Thymus (tissue), 11 donors: ENCODE measurements at regions not wholly inside any gene's neighbourhood (a gene's known extent, or its start where the extent isn't known, plus 50 kb on each side); places are given as distances from the start of the nearest gene placed in this dataset.

ENCODE experiments used
- DNase-seq, 9 donors: peaks; one replicate each; pipeline ENCODE4 v3.0.0-alpha.2; 2013; ENCODE audit warnings: low spot score in 9 of 9, low read depth in 6 of 9, missing footprints in 1 of 9
- H3K27ac ChIP-seq, 2 donors: one replicate each; pipeline ENCODE4 v1.5.1; 2013; ENCODE audit warnings: control low read depth in 1 of 2, low read depth in 1 of 2, low read length in 1 of 2, mild to moderate bottlenecking in 1 of 2, moderate library complexity in 1 of 2
- H3K27me3 ChIP-seq, 2 donors: one replicate each; pipeline ENCODE4 v1.5.1; 2013; ENCODE audit warnings: low read length in 1 of 2; ENCODE audit not compliant: control insufficient read depth in 2 of 2, insufficient read depth in 1 of 2
- H3K36me3 ChIP-seq, 2 donors: one replicate each; pipeline ENCODE4 v1.5.1; 2013; ENCODE audit warnings: low read length in 1 of 2, mild to moderate bottlenecking in 1 of 2, moderate library complexity in 1 of 2; ENCODE audit not compliant: control insufficient read depth in 2 of 2, insufficient read depth in 2 of 2
- H3K4me1 ChIP-seq, 2 donors: one replicate each; pipeline ENCODE4 v1.5.1; 2013; ENCODE audit warnings: low read length in 2 of 2; ENCODE audit not compliant: control insufficient read depth in 2 of 2, insufficient read depth in 2 of 2
- H3K4me3 ChIP-seq, 2 donors: one replicate each; pipeline ENCODE4 v1.5.1; 2013; ENCODE audit warnings: low read length in 2 of 2, control low read depth in 1 of 2, mild to moderate bottlenecking in 1 of 2
- H3K9me3 ChIP-seq, 2 donors: one replicate each; pipeline ENCODE4 v1.5.1; 2013; ENCODE audit warnings: low read length in 1 of 2, mild to moderate bottlenecking in 1 of 2; ENCODE audit not compliant: control insufficient read depth in 2 of 2, insufficient read depth in 1 of 2
- WGBS: extraction: QIAGEN DNeasy Blood & Tissue Kit; methylation state at CpG from one replicate; pipeline ENCODE4 v1.1.7; 2013; 5-methylcytosine and 5-hydroxymethylcytosine counted together
- donor health status: healthy.

DNA sequence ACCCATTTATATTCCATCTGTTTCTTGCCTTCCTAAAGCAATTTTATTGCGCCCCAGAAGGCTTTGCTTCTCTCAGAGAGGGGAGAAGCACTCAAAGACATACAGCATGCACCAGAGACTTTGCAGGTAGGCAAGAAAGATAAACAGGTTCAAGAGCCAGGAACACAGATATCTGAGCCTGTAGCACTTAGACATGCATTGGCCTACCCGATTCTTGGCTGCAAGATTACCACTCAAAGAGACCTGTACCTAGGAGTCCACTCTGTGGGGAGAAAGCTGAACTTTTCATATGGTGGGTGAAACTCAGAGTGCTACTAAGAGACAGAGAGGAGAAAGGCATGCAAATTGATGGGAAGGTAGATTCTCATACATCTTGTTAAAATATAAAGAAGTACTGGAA, 609.4 kb upstream of the PKN2 start:
- no peaks in the 10 kb centered on the region for H3K36me3 ChIP-seq
- 98% methylated on average over 2 of the region's 2 CpGs for WGBS
- H3K9me3 ChIP-seq: no peaks in the 10 kb centered on the region
- DNase-seq: no peak
- H3K4me3 ChIP-seq: no peak overlapping the region
- no peaks in the 10 kb centered on the region for H3K27me3 ChIP-seq
- H3K27ac ChIP-seq: no peak overlapping the region
- H3K4me1 ChIP-seq: no peaks in the 10 kb centered on the region

DNA sequence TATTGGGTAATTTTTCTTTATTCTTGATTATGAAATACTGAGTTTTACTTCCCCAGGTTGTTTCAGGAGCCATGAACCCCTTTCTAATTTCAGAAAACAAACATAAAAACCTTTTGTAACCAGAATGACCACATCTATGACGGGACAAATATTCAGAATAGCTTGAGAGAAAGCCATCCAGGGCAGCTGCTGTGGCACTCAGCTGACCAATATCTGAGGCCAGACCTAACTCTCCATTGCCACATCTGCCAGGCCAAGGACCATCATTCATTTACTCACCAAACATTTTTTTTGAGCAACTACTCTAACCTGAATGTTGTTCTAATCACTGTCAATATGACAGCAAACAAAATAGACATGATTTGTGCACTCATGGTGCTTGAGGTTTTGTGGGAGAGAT, 608.3 kb upstream of the PKN2 start:
- Histone ChIP-seq H3K27me3 (no peaks in the 10 kb centered on the region), H3K4me1 (no peaks in the 10 kb centered on the region), H3K36me3 (no peaks in the 10 kb centered on the region), H3K9me3 (no peaks in the 10 kb centered on the region), H3K27ac (no peak overlapping the region), H3K4me3 (no peak overlapping the region)
- no peak for DNase-seq
- WGBS: 90% methylated on average over 1 of the region's 1 CpG

DNA sequence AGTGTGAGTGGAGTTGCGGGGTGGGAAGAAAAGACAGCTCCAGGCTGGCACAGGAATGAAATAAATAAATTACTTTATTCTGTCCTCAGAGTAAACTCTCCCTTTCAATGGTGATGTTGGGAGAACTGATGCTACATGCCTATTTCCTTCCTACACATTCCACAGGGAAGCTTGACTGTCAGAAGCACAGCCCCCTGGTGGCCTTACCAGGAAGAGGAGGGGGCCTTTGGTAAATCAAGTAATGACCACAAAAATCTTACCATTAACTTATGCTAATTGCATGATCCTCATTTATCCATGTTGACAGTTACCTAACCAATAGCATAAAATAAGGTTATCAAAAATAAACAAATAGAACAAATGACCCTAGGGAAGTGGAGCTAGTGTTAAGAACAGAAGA, 605.0 kb upstream of the PKN2 start:
- Histone ChIP-seq H3K4me3 (no peak overlapping the region), H3K27ac (no peak overlapping the region), H3K4me1 (no peaks in the 10 kb centered on the region), H3K9me3 (no peaks in the 10 kb centered on the region), H3K27me3 (no peaks in the 10 kb centered on the region), H3K36me3 (no peaks in the 10 kb centered on the region)
- no peak for DNase-seq
- WGBS: 94% methylated on average over 1 of the region's 1 CpG

DNA sequence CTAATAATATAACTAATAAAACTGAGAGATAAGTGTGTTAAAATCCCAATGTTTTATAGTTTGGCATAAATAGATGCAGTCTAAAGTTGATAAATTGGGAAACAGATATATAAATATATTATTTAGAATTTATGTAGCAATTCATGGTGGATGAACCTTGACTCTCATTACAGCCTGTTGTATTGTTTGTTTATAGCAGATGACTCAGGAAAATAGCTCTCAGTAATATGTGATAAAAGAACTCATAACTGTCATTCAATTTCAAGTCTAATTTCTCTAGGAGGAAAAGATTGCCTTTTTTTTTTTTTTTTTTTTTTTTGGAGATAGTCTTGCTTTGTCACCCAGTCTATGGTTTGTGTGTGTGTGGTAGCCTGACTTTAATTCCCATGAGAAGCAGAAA, 603.2 kb upstream of the PKN2 start:
- H3K4me1 ChIP-seq: no peaks in the 10 kb centered on the region
- H3K36me3 ChIP-seq: no peaks in the 10 kb centered on the region

DNA sequence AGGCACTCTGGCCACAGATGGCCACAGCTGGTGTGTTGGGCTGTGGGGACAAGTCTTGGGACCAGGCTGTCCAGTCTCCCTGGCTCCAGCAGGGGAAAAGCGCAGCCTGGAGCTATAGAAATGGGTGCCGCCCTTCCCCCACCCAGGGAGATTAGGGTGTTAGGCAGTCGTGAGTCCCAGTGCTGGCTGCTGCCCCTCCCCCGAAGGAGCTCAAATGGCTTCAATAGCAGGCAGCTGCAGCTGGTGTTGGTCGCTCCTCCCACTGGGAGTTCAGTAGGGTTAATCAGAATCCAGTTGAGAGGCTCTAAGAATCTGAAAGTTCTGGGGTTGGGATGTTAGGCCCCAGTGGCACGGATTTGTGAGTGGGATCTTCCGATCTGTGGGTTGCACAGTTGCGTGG, 595.6 kb upstream of the PKN2 start:
- no peak overlapping the region for H3K4me3 ChIP-seq
- H3K27ac ChIP-seq: no peak overlapping the region
- no peaks in the 10 kb centered on the region for H3K27me3 ChIP-seq
- no peaks in the 10 kb centered on the region for H3K9me3 ChIP-seq
- no peaks in the 10 kb centered on the region for H3K36me3 ChIP-seq
- no peak for DNase-seq
- no peaks in the 10 kb centered on the region for H3K4me1 ChIP-seq
- WGBS: 94% methylated on average over 8 of the region's 8 CpGs

More for the DNA sequence above, 603.2 kb upstream of the PKN2 start:
- H3K4me3 ChIP-seq: no peak overlapping the region
- no peak for DNase-seq
- H3K9me3 ChIP-seq: no peaks in the 10 kb centered on the region
- no peak overlapping the region for H3K27ac ChIP-seq
- H3K27me3 ChIP-seq: no peaks in the 10 kb centered on the region

DNA sequence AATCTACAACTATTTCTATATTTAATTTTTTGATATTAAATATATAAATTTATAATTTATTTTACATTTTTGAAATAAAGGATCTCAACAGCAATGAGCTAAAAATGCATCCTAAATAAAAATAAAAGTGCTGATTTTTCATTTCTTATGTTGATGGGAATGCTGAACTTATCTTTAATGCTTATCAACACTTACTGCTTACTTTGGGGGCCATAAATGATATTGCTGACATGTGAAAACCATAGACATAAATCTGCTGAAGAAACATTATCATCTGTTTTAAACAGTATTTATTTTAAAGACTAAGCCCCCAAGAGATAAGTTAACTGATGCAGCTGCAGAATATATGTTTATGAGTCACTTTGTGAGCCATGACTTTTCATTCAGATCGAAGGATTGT, 594.1 kb upstream of the PKN2 start:
- no peak overlapping the region for H3K4me3 ChIP-seq
- no peaks in the 10 kb centered on the region for H3K36me3 ChIP-seq
- no peaks in the 10 kb centered on the region for H3K4me1 ChIP-seq
- DNase-seq: no peak
- no peaks in the 10 kb centered on the region for H3K27me3 ChIP-seq
- H3K27ac ChIP-seq: no peak overlapping the region
- no peaks in the 10 kb centered on the region for H3K9me3 ChIP-seq
- WGBS: 1% methylated on average over 1 of the region's 1 CpG

DNA sequence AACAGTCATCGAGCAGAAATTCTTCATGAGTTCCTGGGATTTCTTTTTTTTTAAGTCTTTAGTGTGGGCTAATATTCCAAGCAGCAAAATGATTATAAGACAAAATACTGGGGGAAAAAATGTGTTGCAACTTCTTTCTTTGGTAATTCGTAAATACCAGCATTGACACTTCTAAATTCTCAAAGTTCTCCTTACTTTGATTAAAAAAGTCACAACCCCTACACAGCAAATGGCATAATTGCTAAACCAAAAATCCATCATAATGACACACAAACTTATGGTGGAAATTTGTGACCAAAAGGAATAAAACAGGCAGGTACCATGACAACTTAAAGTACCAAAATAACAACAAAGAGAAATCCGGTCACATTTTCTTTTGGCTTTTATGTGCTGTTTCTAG, 585.2 kb upstream of the PKN2 start:
- DNase-seq: no peak

DNA sequence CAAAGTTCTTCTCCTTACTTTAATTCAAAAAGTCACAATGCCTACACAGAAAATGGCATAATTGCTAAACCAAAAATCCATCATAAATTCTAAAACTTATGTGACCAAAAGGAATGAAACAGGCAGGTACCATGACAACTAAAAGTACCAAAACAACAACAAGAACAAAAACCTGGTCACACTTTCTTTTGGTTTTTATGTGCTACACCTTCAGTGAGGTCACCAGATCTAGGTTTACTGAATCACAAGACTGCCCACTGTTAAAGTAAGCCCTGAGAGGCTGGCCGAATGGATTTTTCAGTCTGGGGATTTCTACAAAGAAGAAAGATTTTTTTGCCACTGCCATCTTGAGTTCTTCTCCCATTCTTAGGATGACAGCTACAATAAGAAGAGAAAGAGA, 583.0 kb upstream of the PKN2 start:
- no peaks in the 10 kb centered on the region for H3K4me1 ChIP-seq
- no peaks in the 10 kb centered on the region for H3K27me3 ChIP-seq
- no peak overlapping the region for H3K4me3 ChIP-seq
- H3K9me3 ChIP-seq: no peaks in the 10 kb centered on the region
- WGBS: 93% methylated on average over 1 of the region's 1 CpG
- H3K27ac ChIP-seq: no peak overlapping the region
- H3K36me3 ChIP-seq: no peaks in the 10 kb centered on the region
- no peak for DNase-seq

More for the DNA sequence above, 585.2 kb upstream of the PKN2 start:
- no peaks in the 10 kb centered on the region for H3K27me3 ChIP-seq
- no peaks in the 10 kb centered on the region for H3K4me1 ChIP-seq
- no peak overlapping the region for H3K27ac ChIP-seq
- WGBS: 94% methylated on average over 3 of the region's 3 CpGs
- H3K4me3 ChIP-seq: no peak overlapping the region
- no peaks in the 10 kb centered on the region for H3K36me3 ChIP-seq
- no peaks in the 10 kb centered on the region for H3K9me3 ChIP-seq

DNA sequence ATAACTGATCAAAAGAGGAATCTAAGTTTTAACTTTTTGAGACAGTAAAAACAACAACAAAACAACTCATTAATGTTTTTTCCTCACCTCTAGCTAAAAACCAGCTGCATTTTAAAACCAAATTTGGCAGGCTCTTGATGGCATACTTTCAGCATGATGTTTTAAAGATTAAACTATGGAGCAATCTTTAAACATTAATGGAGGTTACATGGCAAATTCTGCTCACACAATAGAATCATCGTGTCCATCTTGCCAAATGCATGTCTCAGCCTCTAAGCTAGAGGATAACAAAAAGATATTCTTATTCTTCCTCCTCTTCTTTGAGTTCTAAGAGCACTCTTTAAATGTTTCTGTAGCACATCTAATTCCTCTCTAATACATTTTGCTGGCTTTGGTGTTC, 579.8 kb upstream of the PKN2 start:
- no peak for DNase-seq
- Histone ChIP-seq H3K36me3 (no peaks in the 10 kb centered on the region), H3K27ac (no peak overlapping the region), H3K9me3 (no peaks in the 10 kb centered on the region), H3K4me1 (no peaks in the 10 kb centered on the region), H3K4me3 (no peak overlapping the region), H3K27me3 (no peaks in the 10 kb centered on the region)
- WGBS: 99% methylated on average over 1 of the region's 1 CpG

DNA sequence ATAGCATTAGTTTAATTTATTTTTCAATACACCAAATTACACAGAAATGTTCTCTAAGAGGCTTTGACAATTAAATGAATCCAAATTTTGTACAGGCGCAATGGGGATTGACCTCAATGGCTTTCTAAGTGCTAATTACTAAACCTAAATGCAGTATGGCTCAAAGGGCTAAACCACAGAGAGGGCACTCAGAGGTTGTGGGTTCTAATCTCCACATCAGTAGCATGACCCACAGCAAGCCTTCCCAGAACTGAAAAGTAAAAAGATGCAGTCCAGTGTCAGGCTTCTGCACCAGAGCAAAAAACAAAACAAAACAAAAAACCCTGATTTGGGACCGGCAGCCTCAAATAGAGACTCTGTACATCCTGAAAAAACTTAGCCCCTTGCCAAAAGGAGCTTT, 579.2 kb upstream of the PKN2 start:
- H3K27ac ChIP-seq: no peak overlapping the region
- no peaks in the 10 kb centered on the region for H3K9me3 ChIP-seq
- no peaks in the 10 kb centered on the region for H3K4me1 ChIP-seq
- 96% methylated on average over 2 of the region's 2 CpGs for WGBS
- no peak overlapping the region for H3K4me3 ChIP-seq
- H3K36me3 ChIP-seq: no peaks in the 10 kb centered on the region
- H3K27me3 ChIP-seq: no peaks in the 10 kb centered on the region
- DNase-seq: no peak
